ENCODE measurements at regions not wholly inside any gene's neighbourhood (a gene's known extent, or its start where the extent isn't known, plus 50 kb on each side); places are given as distances from the start of the nearest gene placed in this dataset.

- TF ChIP-seq TCF12 (IDR thresholded peaks at IDR 0.05) (no peak), TCF12 (CRISPR knock-in tag; IDR thresholded peaks at IDR 0.05) (no peak), ZNF274 (CRISPR knock-in tag; IDR thresholded peaks at IDR 0.05) (no peak), FOXK2 (IDR thresholded peaks at IDR 0.05) (no peak), IKZF1 (IDR thresholded peaks at IDR 0.05) (no peak), ZNF17 (CRISPR knock-in tag; IDR thresholded peaks at IDR 0.05) (no peak), ZNF280D (CRISPR knock-in tag; IDR thresholded peaks at IDR 0.05) (no peak), ARHGAP35 (CRISPR knock-in tag; IDR thresholded peaks at IDR 0.05; ENCODE audit: borderline replicate concordance) (no peak), DZIP1 (CRISPR knock-in tag; IDR thresholded peaks at IDR 0.05) (no peak), EZH2 (conservative IDR thresholded peaks at IDR 0.05; ENCODE audit: low read depth, low read length) (no peak), ZNF331 (CRISPR knock-in tag; IDR thresholded peaks at IDR 0.05) (no peak), SMC3 (IDR thresholded peaks at IDR 0.05; ENCODE audit: low read length) (no peak)
These were observed 267.2 kb upstream of the TCF21 start for GRCh38 chr6:133621751-133622150.
